Upper lobe of right lung (tissue), 1 donor: ENCODE measurements at regions not wholly inside any gene's neighbourhood (a gene's known extent, or its start where the extent isn't known, plus 50 kb on each side); places are given as distances from the start of the nearest gene placed in this dataset.

ENCODE experiments used
- ATAC-seq: fragments of 200-7000 bp; cut with Tn5 transposase; one replicate; pipeline ENCODE4 v1.9.1; 2020; ENCODE audit warnings: mild to moderate bottlenecking, moderate library complexity
- DNase-seq: peaks from one replicate; pipeline ENCODE4 v3.0.0-alpha.2; 2020
- H3K27ac ChIP-seq: fragments of 200-600 bp; one replicate; pipeline ENCODE4 v1.8.0; 2022
- H3K27me3 ChIP-seq: fragments of 200-600 bp; one replicate; pipeline ENCODE4 v1.8.0; 2022; ENCODE audit warnings: mild to moderate bottlenecking
- H3K36me3 ChIP-seq: fragments of 200-600 bp; one replicate; pipeline ENCODE4 v1.8.0; 2022
- H3K4me1 ChIP-seq: fragments of 200-600 bp; one replicate; pipeline ENCODE4 v1.8.0; 2022
- H3K4me3 ChIP-seq: fragments of 200-600 bp; one replicate; pipeline ENCODE4 v1.8.0; 2022; ENCODE audit warnings: mild to moderate bottlenecking
- H3K9me3 ChIP-seq: fragments of 200-600 bp; one replicate; pipeline ENCODE4 v1.8.0; 2022
- CTCF ChIP-seq: fragments of 200-600 bp; IDR thresholded peaks from one replicate; pipeline ENCODE4 v1.8.0; 2022; ENCODE audit warnings: antibody characterized with exemption
- intact Hi-C: fragments of 100-400 bp; cut with DNase I; formaldehyde crosslinking; loops from one replicate; pipeline ENCODE4 v1.11.0; 2022
- donor health status: DM: no; HTN: yes; CAD: no; lungs with severe emphysema.

DNA sequence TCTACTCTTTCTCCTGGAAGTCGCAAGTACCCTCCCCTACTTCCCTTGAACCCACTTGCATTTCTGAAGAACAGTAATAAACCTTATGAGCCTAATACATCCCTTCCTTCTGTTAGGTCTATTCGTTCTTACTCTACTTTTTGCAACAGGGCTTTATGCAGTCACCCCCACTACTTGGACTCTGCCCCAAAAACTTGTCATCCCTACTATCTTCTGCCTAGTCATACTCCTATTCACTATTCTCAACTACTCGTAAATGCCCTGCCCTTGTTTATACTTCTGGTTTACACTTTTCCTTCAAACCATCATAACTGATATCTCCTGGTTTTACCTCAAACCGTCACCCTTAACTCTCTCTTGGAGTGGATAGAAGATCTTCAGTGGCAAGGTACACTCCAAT lies 55.2 kb upstream of the SLIT2 start:
- Histone ChIP-seq H3K4me1 (peaks cover 13% of the 10 kb centered on the region), H3K9me3 (no peaks in the 10 kb centered on the region), H3K27ac (no peak overlapping the region), H3K36me3 (no peaks in the 10 kb centered on the region), H3K27me3 (no peaks in the 10 kb centered on the region), H3K4me3 (no peak overlapping the region)
- TF ChIP-seq CTCF: no peak
- intact Hi-C loops: no loop called here
- ATAC-seq (no peak), DNase-seq (no peak)

DNA sequence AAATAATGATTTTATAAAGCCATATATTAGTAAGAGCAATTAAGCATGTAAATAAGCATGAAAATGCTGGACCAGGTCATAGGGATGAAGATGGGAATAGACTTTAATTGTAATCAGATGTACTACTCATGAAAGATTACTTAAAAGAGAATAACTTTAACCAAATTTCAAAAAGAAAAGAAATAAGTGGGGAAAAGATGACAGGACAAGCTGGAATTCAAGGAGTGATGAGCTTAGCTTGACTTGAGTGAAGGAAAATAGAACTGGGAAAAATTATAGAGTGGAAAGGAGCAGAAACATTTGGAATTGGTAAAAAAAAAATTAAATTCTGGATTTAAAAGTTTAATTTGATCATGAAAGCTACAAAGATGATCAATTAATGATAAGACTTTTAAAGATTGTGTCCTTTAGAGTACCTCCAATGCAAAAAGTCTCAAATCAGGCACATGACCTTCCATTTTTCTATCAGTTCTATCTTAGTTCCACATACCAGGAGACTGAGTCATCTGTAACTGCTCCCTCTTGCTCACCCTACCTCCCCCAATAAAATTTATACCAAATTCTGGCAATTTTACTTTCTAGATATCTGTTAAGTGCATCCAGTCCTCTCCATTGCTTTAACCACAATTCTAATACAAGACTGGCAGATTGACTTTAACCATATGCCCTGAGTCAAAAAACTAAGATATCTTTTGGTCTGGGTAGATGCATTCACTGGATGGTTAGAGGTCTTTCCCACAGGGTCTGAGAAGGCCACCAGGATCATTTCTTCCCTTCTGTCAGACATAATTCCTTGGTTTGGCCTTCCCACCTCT lies 56.4 kb upstream of the SLIT2 start:
- Histone ChIP-seq H3K9me3 (no peaks in the 10 kb centered on the region), H3K27me3 (no peaks in the 10 kb centered on the region), H3K4me1 (peaks cover 13% of the 10 kb centered on the region), H3K27ac (no peak overlapping the region), H3K4me3 (no peak overlapping the region), H3K36me3 (no peaks in the 10 kb centered on the region)
- no peak for TF ChIP-seq CTCF
- intact Hi-C loops: no loop called here
- ATAC-seq (no peak), DNase-seq (no peak)

GRCh38 chr4:20194123-20195013 lies 57.3 kb upstream of the SLIT2 start:
- H3K36me3 ChIP-seq: no peaks in the 10 kb centered on the region
- no peak for ATAC-seq
- no peak for TF ChIP-seq CTCF
- intact Hi-C loops: no loop called here
- peaks cover 13% of the 10 kb centered on the region for H3K4me1 ChIP-seq
- no peak for DNase-seq
- no peak overlapping the region for H3K27ac ChIP-seq
- no peaks in the 10 kb centered on the region for H3K27me3 ChIP-seq
- H3K4me3 ChIP-seq: no peak overlapping the region
- no peaks in the 10 kb centered on the region for H3K9me3 ChIP-seq

DNA sequence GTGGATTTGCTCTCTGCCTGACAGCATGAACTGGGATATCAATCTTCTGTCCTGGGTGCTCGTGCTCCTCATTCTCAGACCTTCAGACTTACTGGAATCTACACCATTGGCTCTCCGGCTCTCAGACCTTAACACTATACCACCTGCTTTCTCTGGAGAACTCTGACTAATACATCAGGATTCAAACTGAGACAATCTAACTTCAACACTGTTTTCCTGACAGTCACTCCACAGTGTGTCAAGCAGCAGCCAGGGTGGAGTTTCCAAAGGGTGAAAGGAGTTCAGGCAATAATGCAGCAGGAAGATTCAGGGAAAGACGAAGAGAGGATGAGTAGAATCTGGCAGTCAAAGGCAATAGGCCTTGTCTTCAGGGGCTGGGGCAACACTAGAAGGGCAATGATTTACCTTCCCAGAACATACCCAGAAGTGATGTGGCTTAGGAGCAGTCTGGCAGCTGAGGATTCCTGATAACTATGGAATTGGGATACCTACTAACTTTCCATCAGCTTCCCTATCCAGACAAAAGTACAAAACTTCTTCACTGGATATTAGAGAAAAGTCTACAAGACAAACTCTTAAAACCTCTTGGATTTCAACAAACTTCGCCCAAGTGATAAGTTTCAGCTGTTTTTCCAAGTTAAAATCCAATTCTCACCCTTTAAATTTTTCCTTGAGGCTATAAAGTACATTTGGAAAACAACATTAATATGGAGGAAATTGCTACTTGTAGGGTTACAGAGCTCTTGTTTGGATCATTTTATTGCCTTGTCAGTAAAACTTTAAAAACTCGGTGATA lies 58.4 kb upstream of the SLIT2 start:
- H3K27ac ChIP-seq: no peak overlapping the region
- no peak for ATAC-seq
- intact Hi-C loops: no loop called here

More for the DNA sequence above, 58.4 kb upstream of the SLIT2 start:
- Histone ChIP-seq H3K9me3 (no peaks in the 10 kb centered on the region), H3K36me3 (no peaks in the 10 kb centered on the region), H3K4me3 (no peak overlapping the region), H3K27me3 (no peaks in the 10 kb centered on the region), H3K4me1 (peaks cover 13% of the 10 kb centered on the region)
- TF ChIP-seq CTCF: no peak
- no peak for DNase-seq
